H1 (cell line): ENCODE measurements at regions not wholly inside any gene's neighbourhood (a gene's known extent, or its start where the extent isn't known, plus 50 kb on each side); places are given as distances from the start of the nearest gene placed in this dataset.

ENCODE experiments used
- CTCF ChIA-PET: fragments of 300-600 bp; sonication (Branson Sonifier 250); formaldehyde crosslinking; loops from one replicate; lab custom pipeline; 2021; ENCODE audit not compliant: partially characterized antibody; lab: Charles Lee
- POLR2A ChIA-PET: fragments of 300-600 bp; sonication (Branson Sonifier 250); formaldehyde crosslinking; loops from one replicate; lab custom pipeline; 2021; ENCODE audit warnings: inconsistent platforms; ENCODE audit not compliant: partially characterized antibody; lab: Charles Lee
- DNase-seq, 2 experiments: peaks; one replicate each; pipeline versions ENCODE4 v3.0.0 to v3.0.0-alpha.2; 2010 to 2022; ENCODE audit warnings: low spot score in 2 of 2, low read depth in 1 of 2, mixed read lengths in 1 of 2
- FAIRE-seq: peaks from 2 replicates; lab custom pipeline; 2011; peaks lifted over from hg19 to GRCh38; lab: Jason Lieb, UNC
- H2AFZ ChIP-seq: 2 replicates; pipeline ENCODE4 v1.8.1; 2012; ENCODE audit warnings: low read length, inconsistent platforms
- H2AK5ac ChIP-seq: 2 replicates; pipeline ENCODE4 v1.6.1; 2013; ENCODE audit warnings: low read depth, low read length
- H2BK120ac ChIP-seq: replicated peaks from 2 replicates; pipeline ENCODE3; 2013; ENCODE audit warnings: low read depth, low read length, inconsistent platforms
- H2BK12ac ChIP-seq: 2 replicates; pipeline ENCODE4 v1.6.1; 2013; ENCODE audit warnings: low read depth, low read length
- H2BK15ac ChIP-seq: 2 replicates; pipeline ENCODE4 v1.6.1; 2013; ENCODE audit warnings: low read length
- H2BK20ac ChIP-seq: 2 replicates; pipeline ENCODE4 v1.6.1; 2013; ENCODE audit warnings: low read length
- H2BK5ac ChIP-seq: 2 replicates; pipeline ENCODE4 v1.6.1; 2013; ENCODE audit warnings: low read depth, low read length
- H3K14ac ChIP-seq: 2 replicates; pipeline ENCODE4 v1.6.1; 2013; ENCODE audit warnings: inconsistent platforms; ENCODE audit not compliant: insufficient read length
- H3K18ac ChIP-seq: 2 replicates; pipeline ENCODE4 v1.6.1; 2013; ENCODE audit warnings: low read length; ENCODE audit errors: extremely low read depth
- H3K23ac ChIP-seq: 2 replicates; pipeline ENCODE4 v1.6.1; 2013; ENCODE audit warnings: inconsistent platforms; ENCODE audit not compliant: insufficient read length
- H3K23me2 ChIP-seq: 2 replicates; pipeline ENCODE4 v1.6.1; 2013; ENCODE audit warnings: low read depth, low read length
- H3K27ac ChIP-seq: 2 replicates; pipeline ENCODE4 v1.6.1; 2011; ENCODE audit warnings: low read depth, low read length, inconsistent platforms
- H3K27me3 ChIP-seq, 4 experiments: replicated peaks in 1 of 4; 1 replicate in 1 of 4; 2 replicates in 3 of 4; pipeline versions ENCODE4 v1.6.1 to v1.8.1; 2011 to 2013; ENCODE audit warnings: low read length in 3 of 4, mild to moderate bottlenecking in 3 of 4, inconsistent platforms in 2 of 4, mixed read lengths in 2 of 4, moderate library complexity in 1 of 4; ENCODE audit not compliant: control insufficient read depth in 3 of 4, insufficient read depth in 3 of 4; ENCODE audit errors: extremely low read depth in 1 of 4
- H3K36me3 ChIP-seq, 4 experiments: 2 replicates each; pipeline versions ENCODE4 v1.6.1 to v1.8.1; 2011 to 2013; ENCODE audit warnings: mild to moderate bottlenecking in 4 of 4, low read length in 3 of 4, moderate library complexity in 2 of 4, control low read depth in 1 of 4, inconsistent platforms in 1 of 4; ENCODE audit not compliant: insufficient read depth in 4 of 4, control insufficient read depth in 2 of 4
- H3K4ac ChIP-seq: replicated peaks from 2 replicates; pipeline ENCODE3; 2013; ENCODE audit warnings: low read length, low read depth, mixed read lengths, inconsistent platforms; ENCODE audit not compliant: insufficient read length
- H3K4me1 ChIP-seq, 4 experiments: replicated peaks in 1 of 4; 1 replicate in 1 of 4; 2 replicates in 3 of 4; pipeline versions ENCODE4 v1.6.1 to v1.8.1; 2011 to 2013; ENCODE audit warnings: low read length in 3 of 4, inconsistent platforms in 2 of 4, mixed read lengths in 1 of 4; ENCODE audit not compliant: insufficient read depth in 4 of 4, control insufficient read depth in 3 of 4
- H3K4me2 ChIP-seq, 2 experiments: 2 replicates each; pipeline versions ENCODE4 v1.6.1 to v1.8.1; 2011 to 2013; ENCODE audit warnings: low read depth in 2 of 2, low read length in 2 of 2, control low read depth in 1 of 2, inconsistent platforms in 1 of 2, mild to moderate bottlenecking in 1 of 2; ENCODE audit not compliant: insufficient read depth in 1 of 2
- H3K4me3 ChIP-seq, 4 experiments: fragments of 200-600, 300-600 bp in 1 of 4; sonication (generic), shearing (Covaris generic), sonication (Bioruptor Twin) in 1 of 4; 2 replicates each; pipeline versions ENCODE4 v1.5.1 to v1.8.1; 2011 to 2016; ENCODE audit warnings: low read length in 4 of 4, low read depth in 3 of 4, control low read depth in 2 of 4, inconsistent platforms in 2 of 4, mild to moderate bottlenecking in 2 of 4, mixed read lengths in 1 of 4, moderate library complexity in 1 of 4; ENCODE audit not compliant: insufficient read depth in 2 of 4; ENCODE audit errors: extremely low read depth in 1 of 4
- H3K56ac ChIP-seq: replicated peaks from 2 replicates; pipeline ENCODE3; 2013; ENCODE audit warnings: low read depth, mild to moderate bottlenecking, mixed read lengths, low read length, inconsistent platforms; ENCODE audit not compliant: insufficient read length
- H3K79me1 ChIP-seq: 2 replicates; pipeline ENCODE4 v1.6.1; 2013; ENCODE audit warnings: low read depth, low read length, control low read depth
- H3K79me2 ChIP-seq, 2 experiments: 2 replicates each; pipeline versions ENCODE4 v1.6.1 to v1.8.1; 2012 to 2013; ENCODE audit warnings: low read length in 2 of 2, mild to moderate bottlenecking in 2 of 2, inconsistent platforms in 1 of 2; ENCODE audit not compliant: insufficient read depth in 2 of 2, control insufficient read depth in 1 of 2
- H3K9ac ChIP-seq, 4 experiments: replicated peaks in 1 of 4; 1 replicate in 1 of 4; 2 replicates in 3 of 4; pipeline versions ENCODE4 v1.6.1 to v1.8.1; 2011 to 2013; ENCODE audit warnings: low read depth in 3 of 4, low read length in 3 of 4, control low read depth in 2 of 4, mild to moderate bottlenecking in 2 of 4, moderate library complexity in 2 of 4, inconsistent platforms in 1 of 4; ENCODE audit errors: extremely low read depth in 1 of 4
- H3K9me3 ChIP-seq, 2 experiments: 2 replicates each; pipeline versions ENCODE4 v1.6.1 to v1.8.1; 2012 to 2013; ENCODE audit warnings: mild to moderate bottlenecking in 2 of 2, moderate library complexity in 2 of 2, control low read depth in 1 of 2, inconsistent platforms in 1 of 2, low read depth in 1 of 2, low read length in 1 of 2, mixed read lengths in 1 of 2; ENCODE audit not compliant: insufficient read depth in 2 of 2
- H4K20me1 ChIP-seq, 2 experiments: replicated peaks in 1 of 2; 2 replicates each; pipeline versions ENCODE3 to v1.8.1; 2011 to 2013; ENCODE audit warnings: inconsistent platforms in 2 of 2, low read length in 2 of 2, mild to moderate bottlenecking in 1 of 2; ENCODE audit not compliant: insufficient read depth in 2 of 2, control insufficient read depth in 1 of 2
- H4K5ac ChIP-seq: 2 replicates; pipeline ENCODE4 v1.6.1; 2013; ENCODE audit warnings: low read length, low read depth, mixed read lengths, inconsistent platforms; ENCODE audit not compliant: insufficient read length
- H4K8ac ChIP-seq: 2 replicates; pipeline ENCODE4 v1.8.0; 2013; ENCODE audit warnings: mild to moderate bottlenecking, moderate library complexity, low read length, inconsistent platforms; ENCODE audit not compliant: insufficient read depth; ENCODE audit errors: extremely low read depth
- H4K91ac ChIP-seq: replicated peaks from 2 replicates; pipeline ENCODE3; 2013; ENCODE audit warnings: low read length, mixed read lengths, inconsistent platforms; ENCODE audit not compliant: insufficient read length
- ATF3 ChIP-seq: IDR thresholded peaks from 2 replicates; pipeline ENCODE4 v1.6.1; 2011; ENCODE audit warnings: low read depth, mild to moderate bottlenecking, low read length; ENCODE audit not compliant: insufficient read depth
- CHD2 ChIP-seq: IDR thresholded peaks from 2 replicates; pipeline ENCODE4 v1.6.1; 2012; ENCODE audit warnings: low read length, improper control_type of control experiment
- CREB1 ChIP-seq: IDR thresholded peaks from 2 replicates; pipeline ENCODE4 v1.6.1; 2012; ENCODE audit warnings: inconsistent platforms
- EGR1 ChIP-seq: IDR thresholded peaks from 2 replicates; pipeline ENCODE4 v1.6.1; 2011; ENCODE audit warnings: low read depth, low read length, borderline replicate concordance
- EZH2 ChIP-seq: fragments of 200-600 bp; sonication (generic); IDR thresholded peaks from 2 replicates; pipeline ENCODE4 v1.7.1; 2012; ENCODE audit warnings: low read depth, mild to moderate bottlenecking, moderate library complexity, low read length, inconsistent platforms; ENCODE audit not compliant: severe bottlenecking
- MAFK ChIP-seq: IDR thresholded peaks from 2 replicates; pipeline ENCODE4 v1.6.1; 2012; ENCODE audit warnings: low read depth, mild to moderate bottlenecking, improper control_type of control experiment, low read length
- NRF1 ChIP-seq: IDR thresholded peaks from 2 replicates; pipeline ENCODE4 v1.6.1; 2011; ENCODE audit warnings: mild to moderate bottlenecking, low read depth, low read length, improper control_type of control experiment
- RFX5 ChIP-seq: IDR thresholded peaks from 2 replicates; pipeline ENCODE4 v1.6.1; 2011; ENCODE audit warnings: low read depth, low read length, improper control_type of control experiment, borderline replicate concordance
- RNF2 ChIP-seq: fragments of 200-900, 300-1000 bp; sonication (generic); IDR thresholded peaks from 2 replicates; pipeline ENCODE4 v1.7.1; 2016; ENCODE audit warnings: borderline replicate concordance, low read depth, mild to moderate bottlenecking, antibody characterized with exemption, low read length; ENCODE audit not compliant: poor library complexity, severe bottlenecking; ENCODE audit errors: missing control alignments
- RXRA ChIP-seq: IDR thresholded peaks from 2 replicates; pipeline ENCODE4 v1.6.1; 2011; ENCODE audit warnings: low read depth, mild to moderate bottlenecking, low read length, moderate library complexity; ENCODE audit not compliant: insufficient read depth
- SIN3A ChIP-seq, 2 experiments: IDR thresholded peaks in 1 of 2; conservative IDR thresholded peaks in 1 of 2; 2 replicates each; pipeline ENCODE4 v1.6.1; 2011 to 2012; ENCODE audit warnings: low read length in 2 of 2, improper control_type of control experiment in 1 of 2, low read depth in 1 of 2, mild to moderate bottlenecking in 1 of 2
- TAF7 ChIP-seq: optimal IDR thresholded peaks from 2 replicates; pipeline ENCODE3; 2011; ENCODE audit warnings: low read depth, mild to moderate bottlenecking, inconsistent platforms, low read length, moderate library complexity, borderline replicate concordance
- WGBS, 2 experiments: shearing (Covaris generic) in 1 of 2; methylation state at CpG; one replicate each; pipeline versions ENCODE4 v1.1.6 to v1.1.7; 2013 to 2015; ENCODE audit warnings: low lambda C conversion rate in 2 of 2, mixed read lengths in 2 of 2, inconsistent platforms in 1 of 2, low coverage in 1 of 2, missing lambda C conversion rate in 1 of 2; ENCODE audit not compliant: insufficient replicate concordance in 2 of 2, insufficient coverage in 1 of 2, insufficient read length in 1 of 2; ENCODE audit errors: extremely low coverage in 1 of 2, missing lambda C conversion rate in 1 of 2; 5-methylcytosine and 5-hydroxymethylcytosine counted together

GRCh38 chr1:38581396-38581795, 278.2 kb downstream of the RRAGC start:
- WGBS, 2 experiments: 47% methylated on average over 2 of the region's 2 CpGs; no CpG with 5 or more reads in 1 of the 2 experiments
- Histone ChIP-seq H2AFZ (no peak overlapping the region), H3K4me1 (peaks cover 0 to 11% (median 4%) of the 10 kb centered on the region in 4 experiments; a peak in 6 of 7 replicates), H3K36me3 (no peaks in the 10 kb centered on the region), H3K23ac (no peak overlapping the region), H3K4me2 (no peak overlapping the region), H3K79me2 (no peaks in the 10 kb centered on the region), H3K14ac (no peak overlapping the region), H2BK15ac (peak overlapping the region; percentile 40; the same call in 1 of the 2 replicates), H4K8ac (no peak overlapping the region), H2BK120ac (no peak overlapping the region), H2BK20ac (no peak overlapping the region), H2BK5ac (no peak overlapping the region), H4K5ac (no peak overlapping the region), H3K27me3 (peaks cover 11 to 32% (median 28%) of the 10 kb centered on the region in 4 experiments), H3K27ac (no peak overlapping the region), H3K23me2 (peaks cover 6% of the 10 kb centered on the region; the same call in 1 of the 2 replicates), H3K4me3 (no peak overlapping the region), H2AK5ac (no peak overlapping the region), H3K56ac (no peak overlapping the region), H2BK12ac (no peak overlapping the region), H3K18ac (no peak overlapping the region), H3K79me1 (no peaks in the 10 kb centered on the region), H4K91ac (peak overlapping the region; percentile 50), H3K4ac (no peak overlapping the region), H3K9ac (no peak overlapping the region), H4K20me1 (no peaks in the 10 kb centered on the region), H3K9me3 (no peaks in the 10 kb centered on the region)
- FAIRE-seq (no peak), DNase-seq (no peak)
- ChIA-PET CTCF (interaction anchor here (1.3 kb wide), 1 partner anchor 238 kb away, joined by 5 read pairs; no protein-coding TSS in a partner anchor), POLR2A (interaction anchor here (1.3 kb wide), 1 partner anchor 149 kb away, joined by 3 read pairs; no protein-coding TSS in a partner anchor)
- TF ChIP-seq EZH2: no peak
- no peak for TF ChIP-seq ATF3
- no peak for TF ChIP-seq MAFK
- TF ChIP-seq CREB1: no peak
- TF ChIP-seq NRF1: no peak
- no peak for TF ChIP-seq CHD2
- TF ChIP-seq TAF7: no peak
- TF ChIP-seq SIN3A (conservative IDR thresholded peaks at IDR 0.05 in 1 of 2, IDR thresholded peaks at IDR 0.05 in 1 of 2; ENCODE audit: low read depth in 1 of 2, low read length in 2 of 2): no peak
- TF ChIP-seq RXRA: no peak
- no peak for TF ChIP-seq EGR1
- TF ChIP-seq RFX5: no peak
- no peak for TF ChIP-seq RNF2
